HG03378 (cell line): ENCODE measurements at regions not wholly inside any gene's neighbourhood (a gene's known extent, or its start where the extent isn't known, plus 50 kb on each side); places are given as distances from the start of the nearest gene placed in this dataset.

Experiments
- ATAC-seq: cut with Tn5 transposase; IDR thresholded peaks from one replicate; pipeline ENCODE4 v1.9.1; 2021; ENCODE audit warnings: mild to moderate bottlenecking, moderate library complexity; ENCODE audit not compliant: unreplicated experiment

- no peak for ATAC-seq
These were observed 267.3 kb downstream of the MTRR start for GRCh38 chr5:8136271-8136670.

GRCh38 chr5:8137941-8138550 lies 269.1 kb downstream of the MTRR start:
- ATAC-seq: no peak

GRCh38 chr5:8138884-8139283 lies 269.9 kb downstream of the MTRR start:
- ATAC-seq: no peak

- no peak for ATAC-seq
These were observed 281.8 kb downstream of the MTRR start for GRCh38 chr5:8150791-8151190.

- ATAC-seq: no peak
These were observed 287.8 kb downstream of the MTRR start for GRCh38 chr5:8156706-8157105.

GRCh38 chr5:8157320-8157822 lies 288.4 kb downstream of the MTRR start:
- ATAC-seq: no peak

GRCh38 chr5:8176101-8176693 lies 307.2 kb downstream of the MTRR start:
- no peak for ATAC-seq

- peak; percentile 82 for ATAC-seq
These were observed 315.6 kb downstream of the MTRR start for GRCh38 chr5:8184455-8185063.

- ATAC-seq: no peak
These were observed 316.9 kb downstream of the MTRR start for GRCh38 chr5:8185852-8186251.

- ATAC-seq: no peak
These were observed 320.1 kb downstream of the MTRR start for GRCh38 chr5:8188874-8189565.

GRCh38 chr5:8192840-8193239 lies 323.9 kb downstream of the MTRR start:
- ATAC-seq: no peak

- ATAC-seq: no peak
These were observed 327.1 kb downstream of the MTRR start for GRCh38 chr5:8196061-8196460.

GRCh38 chr5:8208307-8208706 lies 339.4 kb downstream of the MTRR start:
- ATAC-seq: no peak

- ATAC-seq: no peak
These were observed 340.6 kb downstream of the MTRR start for GRCh38 chr5:8209500-8209899.

- ATAC-seq: no peak
These were observed 344.8 kb downstream of the MTRR start for GRCh38 chr5:8213701-8214240.

- ATAC-seq: no peak
These were observed 348.0 kb downstream of the MTRR start for GRCh38 chr5:8216921-8217320.

- ATAC-seq: no peak
These were observed 357.2 kb downstream of the MTRR start for GRCh38 chr5:8226148-8226547.

- ATAC-seq: no peak
These were observed 358.2 kb downstream of the MTRR start for GRCh38 chr5:8227112-8227511.

- no peak for ATAC-seq
These were observed 360.6 kb downstream of the MTRR start for GRCh38 chr5:8229551-8229950.

- no peak for ATAC-seq
These were observed 361.9 kb downstream of the MTRR start for GRCh38 chr5:8230868-8231267.

- ATAC-seq: no peak
These were observed 364.5 kb downstream of the MTRR start for GRCh38 chr5:8233479-8233878.
